ENCODE measurements at regions not wholly inside any gene's neighbourhood (a gene's known extent, or its start where the extent isn't known, plus 50 kb on each side); places are given as distances from the start of the nearest gene placed in this dataset.
"Not testable (repeated sequence)": the region's sequence is repeated elsewhere in the genome, so short reads cannot be mapped to it uniquely, and the experiment has no call there.

DNA sequence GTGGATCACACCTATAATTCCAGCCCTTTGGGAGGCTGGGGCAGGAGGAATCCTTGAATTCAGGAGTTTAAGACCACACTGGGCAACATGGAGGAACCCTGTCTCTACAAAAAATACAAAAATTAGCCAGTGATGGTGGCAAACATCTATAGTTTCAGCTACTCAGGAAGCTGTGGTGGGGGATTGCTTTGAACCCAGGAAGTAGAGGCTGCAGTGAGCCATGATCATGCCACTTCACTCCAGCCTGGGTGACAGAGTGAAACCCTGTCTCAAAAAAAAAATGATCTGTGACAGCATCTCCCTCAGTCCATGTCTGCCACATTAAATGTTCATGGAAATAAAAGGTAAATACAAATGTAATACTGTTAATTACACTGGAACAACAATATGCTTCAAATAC lies 121.4 kb upstream of the COL5A2 start:
- Mint-ChIP-seq H3K27ac (peak overlapping the region; percentile 82), H3K36me3 (peaks cover 4% of the 10 kb centered on the region), H3K27me3 (no peaks in the 10 kb centered on the region), H3K4me1 (ENCODE audit: low read depth) (peaks cover 80% of the 10 kb centered on the region), H3K4me3 (no peak overlapping the region), H3K9me3 (no peaks in the 10 kb centered on the region)
- CTCF ChIA-PET: interaction anchor here (0.6 kb wide), 1 partner anchor 207 kb away, joined by 3 read pairs; no protein-coding TSS in a partner anchor
- peak; percentile 62 for DNase-seq
- POLR2A ChIA-PET: no interaction called here
- intact Hi-C loops (cut with micrococcal nuclease): loop anchor here (5.0 to 10.0 kb wide), 3 partner anchors 46 to 324 kb away; partner anchors contain the start of gene SLC40A1

- Mint-ChIP-seq H3K9me3 (no peaks in the 10 kb centered on the region), H3K36me3 (peaks cover 4% of the 10 kb centered on the region), H3K27ac (peak overlapping the region; percentile 83), H3K4me1 (ENCODE audit: low read depth) (peaks cover 72% of the 10 kb centered on the region), H3K4me3 (peak overlapping the region; percentile 0), H3K27me3 (no peaks in the 10 kb centered on the region)
- ChIA-PET CTCF (no interaction called here), POLR2A (no interaction called here)
- DNase-seq: no peak
- intact Hi-C loops (cut with micrococcal nuclease): loop anchor here (2.0 to 10.0 kb wide), 5 partner anchors 14 to 325 kb away; partner anchors contain the start of genes SLC40A1 and WDR75
Measured at GRCh38 chr2:189302274-189302948, 122.8 kb upstream of the COL5A2 start.

DNA sequence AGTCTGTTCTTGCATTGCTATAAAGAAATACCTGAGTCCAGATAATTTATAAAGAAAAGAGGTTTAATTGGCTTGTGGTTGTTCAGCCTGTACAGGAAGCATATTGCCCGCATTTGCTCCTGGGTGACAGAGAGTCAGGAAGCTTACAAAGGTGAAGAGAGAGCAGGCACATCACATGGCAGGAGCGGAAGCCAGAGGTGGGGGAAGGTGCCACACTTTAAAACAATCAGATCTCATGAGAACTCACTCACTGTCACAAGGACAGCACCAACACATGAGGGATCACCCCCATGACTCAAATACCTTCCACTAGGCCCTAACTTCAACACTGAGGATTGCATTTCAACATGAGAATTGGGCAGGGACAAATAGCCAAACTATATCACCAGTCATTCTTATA lies 124.8 kb upstream of the COL5A2 start:
- ChIA-PET POLR2A (interaction anchor here (1.0 kb wide), 1 partner anchor 9 kb away, joined by 4 read pairs; no protein-coding TSS in a partner anchor), CTCF (interaction anchor here (0.7 to 0.9 kb wide), 3 partner anchors 136 to 210 kb away, joined by 3 to 4 read pairs (median 4); partner anchors contain the start of gene WDR75)
- DNase-seq: peak; percentile 72
- Mint-ChIP-seq H3K4me1 (ENCODE audit: low read depth) (peaks cover 56% of the 10 kb centered on the region), H3K9me3 (no peaks in the 10 kb centered on the region), H3K27me3 (no peaks in the 10 kb centered on the region), H3K4me3 (no peak overlapping the region), H3K27ac (peak overlapping the region; percentile 83), H3K36me3 (peaks cover 4% of the 10 kb centered on the region)
- intact Hi-C loops (cut with micrococcal nuclease): loop anchor here (5.0 to 10.0 kb wide), 3 partner anchors 43 to 327 kb away; partner anchors contain the start of gene SLC40A1

DNA sequence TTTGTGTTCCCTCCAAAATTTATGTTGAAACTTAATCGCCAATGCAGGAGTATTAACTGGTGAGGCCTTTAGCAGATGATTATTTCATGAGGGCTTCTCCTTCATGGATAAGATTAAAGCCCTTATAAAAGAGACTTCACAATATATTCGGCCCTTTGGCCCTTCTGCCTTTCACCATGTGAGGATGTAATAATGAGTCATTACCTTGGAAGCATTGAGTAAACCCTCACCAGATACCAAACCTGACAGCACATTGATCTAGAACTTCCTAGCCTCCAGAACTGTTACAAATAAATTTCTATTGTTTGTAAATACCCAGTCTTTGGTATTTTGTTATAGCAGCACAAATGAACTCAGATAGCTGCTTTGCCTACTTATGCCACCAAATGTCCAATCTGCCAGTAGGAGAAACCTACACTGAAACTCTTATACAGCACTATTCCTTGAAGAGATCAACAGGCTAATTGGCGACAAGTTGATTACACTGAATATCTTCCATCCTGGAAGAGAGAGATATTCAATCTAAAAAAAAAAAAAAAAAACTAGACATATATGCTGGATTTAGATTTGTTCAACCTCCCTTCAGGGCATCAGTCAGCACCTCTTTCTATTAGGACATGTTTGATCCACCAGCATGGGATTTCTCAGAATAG lies 125.9 kb upstream of the COL5A2 start:
- DNase-seq: no peak
- intact Hi-C loops (cut with micrococcal nuclease): loop anchor here (10.0 kb wide), 1 partner anchor 279 kb away; the partner anchor contains the start of gene SLC40A1
- no peak overlapping the region for H3K27ac Mint-ChIP-seq
- no peaks in the 10 kb centered on the region for H3K9me3 Mint-ChIP-seq
- H3K4me3 Mint-ChIP-seq: no peak overlapping the region
- H3K4me1 Mint-ChIP-seq (ENCODE audit: low read depth): peaks cover 52% of the 10 kb centered on the region
- H3K36me3 Mint-ChIP-seq: peaks cover 4% of the 10 kb centered on the region
- no peaks in the 10 kb centered on the region for H3K27me3 Mint-ChIP-seq
- POLR2A ChIA-PET: interaction anchor here (1.0 kb wide), 1 partner anchor 8 kb away, joined by 4 read pairs; no protein-coding TSS in a partner anchor
- CTCF ChIA-PET: interaction anchor here (0.7 kb wide), 1 partner anchor 211 kb away, joined by 4 read pairs; no protein-coding TSS in a partner anchor

GRCh38 chr2:189306525-189306924 lies 127.0 kb upstream of the COL5A2 start:
- Mint-ChIP-seq H3K27ac (no peak overlapping the region), H3K4me3 (no peak overlapping the region), H3K27me3 (no peaks in the 10 kb centered on the region), H3K4me1 (ENCODE audit: low read depth) (peaks cover 45% of the 10 kb centered on the region), H3K9me3 (no peaks in the 10 kb centered on the region), H3K36me3 (peaks cover 3% of the 10 kb centered on the region)
- DNase-seq: no peak
- POLR2A ChIA-PET: no interaction called here
- intact Hi-C loops (cut with micrococcal nuclease): loop anchor here (10.0 kb wide), 1 partner anchor 278 kb away; the partner anchor contains the start of gene SLC40A1
- CTCF ChIA-PET: no interaction called here

GRCh38 chr2:189308056-189308790 lies 128.7 kb upstream of the COL5A2 start:
- H3K36me3 Mint-ChIP-seq: no peaks in the 10 kb centered on the region
- intact Hi-C loops (cut with micrococcal nuclease): loop anchor here (10.0 kb wide), 1 partner anchor 277 kb away; the partner anchor contains the start of gene SLC40A1
- H3K27ac Mint-ChIP-seq: no peak overlapping the region
- H3K4me3 Mint-ChIP-seq: no peak overlapping the region
- no peak for DNase-seq
- H3K27me3 Mint-ChIP-seq: no peaks in the 10 kb centered on the region
- CTCF ChIA-PET: no interaction called here
- no peaks in the 10 kb centered on the region for H3K9me3 Mint-ChIP-seq
- POLR2A ChIA-PET: no interaction called here
- H3K4me1 Mint-ChIP-seq (ENCODE audit: low read depth): peaks cover 45% of the 10 kb centered on the region

DNA sequence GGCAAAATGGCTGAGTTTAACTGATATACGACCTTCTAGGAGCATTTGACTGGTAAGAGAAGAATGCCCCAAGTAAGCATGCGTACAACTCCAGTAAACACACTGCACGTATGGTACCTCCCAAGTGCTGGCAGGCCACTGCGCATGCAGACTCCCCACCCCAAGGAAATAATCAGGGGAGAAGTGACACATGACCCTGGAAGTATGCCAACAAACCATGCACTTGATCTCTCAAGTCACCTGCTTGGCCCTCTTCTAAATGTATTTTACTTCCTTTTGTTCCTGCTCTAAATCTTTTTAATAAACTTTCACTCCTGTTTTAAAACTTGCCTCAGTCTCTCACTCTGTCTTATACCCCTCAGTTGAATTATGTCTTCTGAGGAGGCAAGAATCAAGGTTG lies 129.8 kb upstream of the COL5A2 start:
- Mint-ChIP-seq H3K27me3 (no peaks in the 10 kb centered on the region), H3K4me3 (no peak overlapping the region), H3K4me1 (ENCODE audit: low read depth) (peaks cover 45% of the 10 kb centered on the region), H3K9me3 (no peaks in the 10 kb centered on the region), H3K36me3 (no peaks in the 10 kb centered on the region), H3K27ac (no peak overlapping the region)
- ChIA-PET CTCF (no interaction called here), POLR2A (no interaction called here)
- DNase-seq: no peak
- intact Hi-C loops (cut with micrococcal nuclease): loop anchor here (10.0 kb wide), 1 partner anchor 275 kb away; the partner anchor contains the start of gene SLC40A1

DNA sequence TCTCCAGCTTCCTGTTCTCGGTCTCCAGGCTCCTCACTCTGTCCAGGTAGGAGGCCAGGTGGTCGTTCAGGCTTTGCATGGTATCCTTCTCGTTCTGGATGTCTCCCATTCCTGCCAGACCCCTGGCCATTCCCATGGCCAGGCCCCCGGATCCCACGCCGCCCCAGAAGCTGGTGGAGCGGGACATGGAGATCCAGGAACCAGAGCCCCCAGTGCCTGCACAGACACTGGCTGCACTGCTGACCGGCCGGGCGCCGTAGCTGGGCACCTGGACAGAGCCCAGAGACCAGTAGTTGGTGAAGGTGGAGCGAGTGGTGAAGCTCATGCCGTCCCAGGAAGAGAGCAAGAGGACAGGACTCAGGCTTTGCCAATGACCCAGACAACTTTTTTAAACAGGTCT lies 129.1 kb upstream of the WDR75 start:
- DNase-seq: no peak
- no peak overlapping the region for H3K27ac Mint-ChIP-seq
- POLR2A ChIA-PET: interaction anchor here (1.3 kb wide), 1 partner anchor 9 kb away, joined by 3 read pairs; no protein-coding TSS in a partner anchor
- no peak overlapping the region for H3K4me3 Mint-ChIP-seq
- H3K36me3 Mint-ChIP-seq: no peaks in the 10 kb centered on the region
- no peaks in the 10 kb centered on the region for H3K9me3 Mint-ChIP-seq
- H3K4me1 Mint-ChIP-seq (ENCODE audit: low read depth): peaks cover 35% of the 10 kb centered on the region
- H3K27me3 Mint-ChIP-seq: no peaks in the 10 kb centered on the region
- intact Hi-C loops (cut with micrococcal nuclease): no loop called here
- CTCF ChIA-PET: interaction anchor here (0.7 kb wide), 1 partner anchor 164 kb away, joined by 3 read pairs; no protein-coding TSS in a partner anchor

- POLR2A ChIA-PET: interaction anchor here (1.2 to 1.3 kb wide), 2 partner anchors 8 to 9 kb away, joined by 3 to 4 read pairs; no protein-coding TSS in a partner anchor
- DNase-seq: no peak
- Mint-ChIP-seq H3K36me3 (no peaks in the 10 kb centered on the region), H3K4me1 (ENCODE audit: low read depth) (peaks cover 35% of the 10 kb centered on the region), H3K4me3 (no peak overlapping the region), H3K27me3 (no peaks in the 10 kb centered on the region), H3K27ac (no peak overlapping the region), H3K9me3 (no peaks in the 10 kb centered on the region)
- CTCF ChIA-PET: interaction anchor here (0.7 kb wide), 1 partner anchor 165 kb away, joined by 3 read pairs; no protein-coding TSS in a partner anchor
- intact Hi-C loops (cut with micrococcal nuclease): no loop called here
Measured at GRCh38 chr2:189312643-189313042, 128.6 kb upstream of the WDR75 start.

- H3K4me1 Mint-ChIP-seq (ENCODE audit: low read depth): peaks cover 6% of the 10 kb centered on the region
- H3K27ac Mint-ChIP-seq: no peak overlapping the region
- H3K36me3 Mint-ChIP-seq: peaks cover 3% of the 10 kb centered on the region
- intact Hi-C loops (cut with micrococcal nuclease): no loop called here
- CTCF ChIA-PET: no interaction called here
- POLR2A ChIA-PET: no interaction called here
- peaks cover 8% of the 10 kb centered on the region for H3K9me3 Mint-ChIP-seq
- no peak overlapping the region for H3K4me3 Mint-ChIP-seq
- no peak for DNase-seq
- no peaks in the 10 kb centered on the region for H3K27me3 Mint-ChIP-seq
Measured at GRCh38 chr2:189318761-189319160, 122.5 kb upstream of the WDR75 start.

GRCh38 chr2:189319424-189319823 lies 121.8 kb upstream of the WDR75 start:
- H3K27ac Mint-ChIP-seq; DNase-seq; H3K4me3 Mint-ChIP-seq; intact Hi-C loops (cut with micrococcal nuclease); H3K36me3 Mint-ChIP-seq; CTCF ChIA-PET; H3K27me3 Mint-ChIP-seq; H3K9me3 Mint-ChIP-seq; H3K4me1 Mint-ChIP-seq (ENCODE audit: low read depth); POLR2A ChIA-PET: not testable (repeated sequence)
